CD4-positive, alpha-beta T cell treated with Interferon alpha-2 for 1 hour (primary cell): ENCODE measurements at regions not wholly inside any gene's neighbourhood (a gene's known extent, or its start where the extent isn't known, plus 50 kb on each side); places are given as distances from the start of the nearest gene placed in this dataset.

Experiments used
- DNase-seq, 2 donors: peaks; one replicate each; pipeline ENCODE4 v3.0.0-alpha.2; 2020 to 2022

DNA sequence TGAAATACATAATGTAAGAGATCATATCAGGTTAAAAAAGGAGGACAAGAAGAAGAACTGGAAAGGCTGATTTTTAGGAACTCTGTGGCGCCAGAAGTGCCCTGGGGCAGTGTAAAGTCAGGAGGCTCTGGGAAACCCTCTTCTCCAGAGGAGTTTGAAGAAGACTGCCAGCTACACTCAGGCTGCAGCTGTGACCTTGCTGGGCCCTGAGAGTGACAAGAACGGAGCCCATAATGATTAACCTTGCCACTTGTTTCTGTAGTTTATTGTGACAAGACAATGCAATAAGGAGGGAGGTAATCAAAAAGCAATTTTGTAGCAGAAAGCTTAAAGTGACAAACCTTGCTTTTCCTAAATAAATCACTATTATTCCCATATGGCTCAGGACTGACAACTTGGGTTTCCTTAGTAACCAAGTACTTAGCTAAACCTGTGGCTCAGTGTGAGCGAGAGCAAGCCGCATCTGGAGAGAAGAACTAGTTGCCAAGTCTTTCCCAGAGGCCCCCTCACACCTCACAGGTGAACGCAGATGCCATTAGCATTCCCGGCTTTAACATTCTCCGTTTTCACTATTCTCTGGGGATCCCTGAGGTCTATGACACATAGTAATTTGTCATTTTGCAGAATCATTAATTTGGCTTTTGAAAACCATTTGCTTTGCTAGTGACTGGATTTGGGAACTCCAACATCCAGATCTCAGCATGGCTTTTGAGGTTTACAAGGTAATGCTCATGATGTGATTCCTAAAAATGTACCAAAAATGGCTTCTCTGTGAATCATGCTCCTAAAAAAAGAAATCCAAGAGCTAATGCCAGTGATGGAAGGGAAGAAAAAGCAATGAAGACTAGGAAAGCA lies 115.9 kb downstream of the OMA1 start:
- no peak for DNase-seq

DNA sequence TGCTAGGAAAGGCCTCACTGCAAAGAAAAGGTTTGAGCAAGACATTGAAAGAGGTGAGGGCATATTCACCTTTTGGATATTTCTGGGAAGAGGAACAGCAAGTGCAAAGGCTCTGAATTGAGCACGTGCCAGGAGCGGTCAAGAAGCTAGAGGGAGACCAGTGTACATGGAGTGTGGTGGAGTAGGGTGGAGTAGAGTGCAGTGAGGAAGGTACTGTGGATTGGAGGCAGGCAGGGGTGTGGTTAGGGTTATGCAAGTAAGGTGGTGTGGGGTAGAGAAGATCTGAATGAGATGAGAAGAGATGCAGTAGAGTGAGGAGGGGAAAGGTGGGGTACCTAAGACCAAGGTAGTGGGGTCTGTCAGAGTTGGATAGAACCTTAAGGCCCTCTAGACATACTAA lies 119.6 kb downstream of the OMA1 start:
- no peak for DNase-seq

DNA sequence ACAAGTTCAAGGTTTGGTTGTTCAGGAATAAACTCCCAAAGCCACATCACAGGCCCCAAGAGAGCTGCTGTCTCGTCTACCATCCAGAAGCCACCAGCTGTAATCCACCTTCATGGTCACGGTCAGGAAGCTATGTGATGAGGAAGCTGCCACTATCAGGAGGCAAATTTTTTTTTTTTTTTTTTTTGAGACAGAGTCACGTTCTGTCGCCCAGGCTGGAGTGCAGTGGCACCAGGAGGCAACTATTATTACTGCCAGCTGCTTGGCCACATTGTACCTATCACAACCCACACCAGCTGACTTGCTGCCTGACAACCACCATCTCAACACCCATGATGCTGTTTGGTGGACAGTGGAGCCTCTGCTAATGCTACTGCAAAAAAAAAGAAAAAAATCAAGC lies 124.1 kb downstream of the OMA1 start:
- DNase-seq, result no peak

DNA sequence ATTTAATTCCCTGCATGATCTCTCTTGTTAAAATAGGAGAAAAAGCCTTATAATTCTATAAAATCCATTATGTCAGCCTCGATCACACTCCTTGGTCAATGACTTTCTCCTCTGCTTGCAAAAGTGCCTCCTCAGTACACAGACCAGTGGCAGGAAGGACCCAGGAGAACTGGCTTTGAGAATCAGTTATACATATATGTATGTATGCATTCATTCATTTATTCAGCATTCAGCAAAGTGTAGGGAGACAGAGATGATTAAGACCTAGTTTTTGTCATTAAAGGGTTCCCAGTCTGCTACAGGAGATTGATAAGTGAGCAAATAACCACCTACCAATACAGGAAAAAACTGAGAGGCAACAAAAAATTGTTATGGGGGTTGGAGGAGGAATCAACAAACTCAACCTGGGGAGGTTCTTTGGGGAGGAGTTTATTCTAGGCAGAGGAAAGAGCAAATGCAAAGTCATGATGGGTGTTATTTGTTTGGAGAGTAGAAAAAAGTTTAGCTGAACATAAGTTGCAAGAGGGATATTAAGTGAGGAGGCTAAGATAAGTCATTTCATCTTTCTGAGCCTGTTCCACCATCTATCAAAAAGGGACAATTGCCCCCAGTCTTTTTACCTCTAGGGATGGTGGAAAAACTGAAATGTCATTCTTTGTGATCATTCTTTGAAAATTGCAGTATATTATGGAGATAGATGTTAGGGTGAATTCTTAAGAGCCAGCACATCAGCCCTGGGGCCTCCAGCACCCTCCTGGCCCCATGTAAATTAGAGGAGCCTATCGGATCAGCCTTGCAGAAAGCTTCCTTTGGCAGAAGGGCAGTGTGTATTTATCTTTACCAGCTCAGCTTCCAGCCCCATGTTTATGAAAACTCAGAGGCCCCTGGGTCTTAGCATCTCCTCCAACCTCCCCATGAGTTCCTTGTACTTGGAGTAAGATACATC lies 128.0 kb downstream of the OMA1 start:
- DNase-seq, result no peak

DNA sequence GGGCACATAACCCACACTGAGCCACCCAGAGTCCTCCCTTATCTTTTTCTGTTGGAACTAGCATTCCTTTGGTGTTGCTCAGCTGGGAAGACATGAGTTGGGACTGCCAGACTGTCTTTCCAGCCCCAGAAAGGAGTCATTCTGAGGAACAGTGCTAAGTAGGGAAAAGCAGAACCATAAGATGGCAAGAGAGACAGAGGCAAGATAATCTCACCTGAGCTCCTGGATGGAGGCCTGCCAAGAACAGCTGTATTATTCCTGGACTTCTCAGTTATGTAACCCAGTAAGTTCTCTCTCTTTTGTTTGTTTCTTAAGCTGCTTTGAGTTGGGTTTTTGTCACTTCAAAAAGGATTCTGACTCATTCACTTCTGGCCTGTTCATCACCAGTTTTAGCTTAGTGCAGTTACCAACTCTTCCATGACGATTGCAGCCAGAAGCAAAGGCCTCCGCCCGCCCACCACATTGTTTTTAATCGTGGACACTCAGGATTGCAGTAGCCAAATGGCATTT lies 134.4 kb downstream of the OMA1 start:
- DNase-seq, result no peak

DNA sequence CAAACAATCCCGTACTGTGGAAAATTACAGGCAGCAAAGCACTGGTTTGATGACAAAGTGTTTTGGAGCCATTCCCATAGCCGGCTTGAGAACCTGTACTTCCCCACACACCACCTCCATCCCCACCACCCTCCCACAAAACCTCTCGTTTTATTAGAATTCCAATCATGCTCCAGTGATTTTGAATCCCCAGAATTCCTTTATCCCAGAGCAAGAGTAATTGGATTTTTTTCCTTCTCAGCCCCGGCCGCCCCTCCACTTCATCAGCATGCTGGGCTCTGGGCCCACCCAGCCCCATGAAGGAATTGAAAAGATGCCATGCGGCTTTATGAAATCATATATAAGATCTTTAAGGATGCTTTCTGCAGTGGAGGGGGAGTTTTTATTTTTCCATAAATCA lies 136.6 kb downstream of the OMA1 start:
- DNase-seq, result no peak

DNA sequence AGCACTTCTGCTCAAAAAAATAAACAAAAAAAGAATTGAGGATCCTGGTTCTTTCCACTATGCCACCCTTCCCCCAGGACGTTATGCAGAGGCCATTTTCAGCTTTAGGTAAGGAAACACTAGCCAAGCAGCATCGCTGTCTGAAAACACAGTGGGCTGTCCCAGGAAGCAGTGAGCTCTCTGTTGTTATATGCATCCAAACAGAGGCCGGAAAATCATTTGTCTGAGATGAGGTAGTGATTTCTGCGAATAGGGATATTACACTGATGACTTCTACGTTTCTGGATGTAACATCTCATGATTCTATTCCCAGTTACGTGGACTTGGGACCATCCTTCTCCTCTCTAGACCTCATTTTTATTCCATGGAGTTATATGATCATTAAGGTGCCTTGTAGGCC lies 137.2 kb downstream of the OMA1 start:
- no peak for DNase-seq

DNA sequence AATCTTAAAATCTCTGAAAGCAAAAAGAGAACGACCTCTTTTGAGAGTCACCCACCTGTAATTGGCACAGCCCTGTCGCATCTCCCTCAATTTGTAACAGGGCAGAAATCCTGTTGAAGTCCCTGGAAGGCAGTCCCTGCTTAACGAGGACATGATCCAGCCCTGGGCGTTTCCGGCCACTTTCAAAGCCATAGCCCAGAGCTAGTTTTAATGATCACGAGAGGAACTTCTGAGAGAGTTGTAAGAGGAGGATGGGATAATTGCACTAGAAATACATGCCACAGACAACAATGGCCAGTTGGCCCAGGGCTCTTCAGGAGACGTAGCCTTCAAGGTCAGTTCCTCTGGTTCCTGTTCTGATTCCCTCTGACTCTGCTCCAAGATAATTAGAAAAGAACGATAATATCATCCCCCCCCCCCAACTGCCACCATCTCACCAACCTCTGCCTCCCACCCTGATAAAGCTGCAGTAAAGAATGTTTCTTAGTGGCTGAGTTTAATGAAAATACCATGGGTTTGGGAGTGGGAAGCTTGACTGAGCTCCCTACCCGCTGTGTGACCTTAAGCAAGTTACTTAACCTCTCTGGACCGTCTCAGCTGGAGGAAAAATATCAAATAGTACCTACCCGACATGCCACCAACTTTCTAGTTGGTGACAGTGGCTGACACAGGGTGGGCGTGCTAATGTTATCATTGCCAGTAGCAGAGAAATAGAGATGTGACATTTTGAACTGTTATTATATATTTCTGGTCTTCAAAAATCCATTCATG lies 140.0 kb downstream of the OMA1 start:
- no peak for DNase-seq

DNA sequence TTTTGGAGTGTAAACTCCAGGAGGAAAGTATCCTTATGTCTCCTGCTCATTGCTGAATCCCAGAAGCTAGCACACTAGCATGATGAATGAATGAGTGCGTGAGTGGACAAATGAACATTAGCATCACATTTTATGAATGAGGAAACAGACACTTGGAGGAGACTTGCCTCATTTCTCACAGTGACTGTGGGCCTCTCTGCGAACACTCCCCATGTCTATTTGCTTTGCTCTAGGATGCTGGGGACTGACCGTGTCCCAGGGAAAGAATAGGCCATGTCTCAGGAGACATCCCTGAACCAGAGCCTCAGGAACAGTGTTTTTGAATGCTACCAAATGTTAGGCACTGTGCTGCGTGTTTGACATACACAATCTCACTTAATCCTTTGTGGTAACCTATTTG lies 140.9 kb downstream of the OMA1 start:
- no peak for DNase-seq

DNA sequence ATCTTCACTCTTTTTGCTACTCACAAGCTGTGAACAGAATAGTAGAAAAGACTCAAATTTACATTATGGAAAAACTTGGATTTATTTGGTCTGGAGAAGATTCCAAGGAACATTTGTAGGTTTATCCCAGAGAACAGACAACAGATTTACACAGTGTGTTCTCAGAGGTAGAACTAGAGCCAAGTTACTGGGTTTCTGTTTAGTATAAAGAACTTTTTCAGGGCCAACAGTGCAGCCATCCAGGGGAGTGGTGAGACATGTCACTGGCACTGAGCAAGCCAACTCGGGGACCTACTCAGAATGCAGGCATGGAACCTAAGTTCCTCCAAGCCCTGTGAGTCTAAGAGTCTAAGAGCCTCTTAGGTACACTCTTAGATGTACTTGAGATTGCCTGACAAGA lies 142.6 kb downstream of the OMA1 start:
- no peak for DNase-seq

DNA sequence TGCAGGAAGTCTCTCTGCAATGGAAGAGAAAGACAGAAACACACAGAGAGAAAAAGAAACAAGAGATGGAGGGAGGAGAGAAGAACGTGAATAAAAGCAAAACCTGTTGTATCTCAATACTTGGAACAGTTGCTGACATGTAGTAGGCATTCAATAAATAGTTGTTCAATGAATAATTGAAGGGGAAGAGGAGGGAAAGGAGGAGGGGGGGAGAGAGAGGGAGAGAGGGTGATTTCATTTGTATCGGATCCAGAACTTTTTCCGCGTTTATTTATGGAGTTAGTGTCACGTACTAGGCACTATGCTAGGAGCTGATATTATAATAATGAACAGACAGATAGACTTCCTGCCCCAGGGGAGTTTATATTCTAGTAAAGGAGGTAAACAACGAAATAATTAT lies 144.1 kb downstream of the OMA1 start:
- no peak for DNase-seq

DNA sequence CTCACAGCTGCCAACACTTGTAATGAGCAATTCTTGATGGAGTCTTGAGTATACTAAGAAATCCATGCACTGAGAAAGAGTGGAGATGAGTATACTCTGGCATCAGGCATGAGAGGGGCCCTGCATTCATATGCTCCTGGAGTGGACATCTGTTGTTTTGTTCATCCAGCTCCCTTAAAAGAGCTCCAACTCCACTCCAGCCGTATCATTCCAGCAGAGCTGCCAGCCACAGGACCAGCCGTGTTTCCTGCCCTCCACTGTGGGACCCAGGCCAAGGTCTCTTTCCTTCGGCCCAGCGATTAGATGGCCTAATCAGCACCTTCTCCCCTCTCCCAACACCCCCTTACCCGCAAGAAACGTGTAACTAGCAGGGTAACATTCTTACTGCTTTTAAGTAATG lies 144.5 kb downstream of the OMA1 start:
- no peak for DNase-seq

DNA sequence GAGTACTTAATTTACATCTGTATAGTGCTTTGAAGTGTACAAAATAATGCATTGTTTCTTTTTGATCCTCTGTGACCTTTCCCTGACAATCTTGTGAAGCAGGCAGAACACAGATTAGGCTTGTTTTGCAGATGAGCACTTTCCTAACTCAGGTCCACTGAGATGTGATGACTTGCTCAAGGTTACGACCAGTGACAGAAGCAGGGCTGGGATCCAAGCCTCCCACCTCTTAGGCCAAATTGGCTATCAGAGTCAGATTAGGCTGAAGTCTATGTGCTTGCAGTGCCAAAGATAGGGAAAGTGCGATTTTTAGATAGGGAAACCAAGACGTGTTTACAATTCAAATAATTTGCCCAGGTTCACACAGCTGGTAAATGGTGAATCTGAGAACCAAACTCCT lies 147.3 kb downstream of the OMA1 start:
- no peak for DNase-seq

DNA sequence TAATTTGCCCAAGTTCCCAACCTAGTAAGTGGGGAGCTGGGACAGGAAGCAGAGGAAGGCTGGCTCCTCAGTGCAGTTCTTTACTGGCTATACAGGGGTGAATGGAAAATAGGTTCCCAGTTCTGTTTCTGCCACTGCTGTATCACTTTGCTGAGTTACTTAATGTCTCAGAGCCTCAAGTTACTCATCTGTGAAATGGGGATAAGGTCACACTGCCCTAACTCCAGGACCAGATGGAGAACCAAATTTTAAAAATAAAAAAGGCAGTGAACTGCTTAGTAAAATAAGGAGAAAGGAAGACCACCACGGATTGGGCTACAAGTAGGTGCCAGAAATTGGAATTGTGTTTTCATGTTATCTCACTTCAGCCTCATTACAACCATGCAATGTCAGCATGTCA lies 147.8 kb downstream of the OMA1 start:
- DNase-seq, result no peak

DNA sequence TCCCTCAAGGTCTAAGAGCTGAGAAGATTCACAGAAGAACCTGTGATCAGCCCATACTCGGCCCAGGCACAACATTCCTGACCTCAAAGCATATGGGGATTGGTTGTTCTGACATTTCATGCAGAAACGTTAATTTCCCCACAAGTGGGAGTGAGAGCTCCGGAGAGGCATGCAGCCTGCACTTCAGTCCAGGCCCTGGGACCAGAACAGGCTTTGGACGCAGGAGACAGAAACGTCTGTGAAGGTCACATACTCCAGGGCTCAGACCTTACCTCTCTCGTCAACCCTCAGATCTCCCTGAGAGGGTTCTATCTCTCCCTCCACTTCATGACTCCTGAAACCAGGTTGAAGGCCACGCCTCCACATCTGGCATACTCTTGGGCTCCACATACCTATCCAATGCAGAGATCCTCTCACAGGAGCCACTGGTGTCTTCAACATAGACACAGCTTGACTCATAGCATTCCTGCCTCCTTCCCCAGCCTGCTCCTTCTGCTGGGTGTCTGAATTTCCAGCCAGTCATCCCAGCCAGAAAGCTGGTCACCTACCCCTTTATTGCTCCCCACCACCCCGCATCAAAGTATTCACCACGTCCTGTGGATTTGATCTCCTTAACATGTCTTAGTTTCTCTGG lies 149.2 kb downstream of the OMA1 start:
- DNase-seq, result no peak

DNA sequence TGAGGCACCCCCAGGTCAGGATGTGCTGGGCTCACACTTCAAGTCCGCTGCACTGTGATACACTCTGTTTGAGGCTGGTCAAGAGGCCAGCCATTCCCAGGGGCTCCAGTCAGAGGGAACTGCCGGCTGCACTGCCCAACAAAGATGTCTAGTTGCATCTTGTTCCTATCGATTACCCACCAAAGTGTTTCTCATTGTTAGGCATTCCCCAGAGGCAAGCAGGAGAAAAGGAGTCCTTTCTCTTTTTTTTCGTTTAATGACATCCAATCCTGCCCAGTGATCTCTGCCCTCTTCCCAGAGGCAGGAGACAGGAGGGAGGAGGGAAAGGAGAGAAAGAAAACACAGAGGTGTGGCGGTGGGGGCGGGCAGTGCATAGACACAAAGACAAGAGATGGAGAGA lies 150.4 kb downstream of the OMA1 start:
- DNase-seq, result no peak

DNA sequence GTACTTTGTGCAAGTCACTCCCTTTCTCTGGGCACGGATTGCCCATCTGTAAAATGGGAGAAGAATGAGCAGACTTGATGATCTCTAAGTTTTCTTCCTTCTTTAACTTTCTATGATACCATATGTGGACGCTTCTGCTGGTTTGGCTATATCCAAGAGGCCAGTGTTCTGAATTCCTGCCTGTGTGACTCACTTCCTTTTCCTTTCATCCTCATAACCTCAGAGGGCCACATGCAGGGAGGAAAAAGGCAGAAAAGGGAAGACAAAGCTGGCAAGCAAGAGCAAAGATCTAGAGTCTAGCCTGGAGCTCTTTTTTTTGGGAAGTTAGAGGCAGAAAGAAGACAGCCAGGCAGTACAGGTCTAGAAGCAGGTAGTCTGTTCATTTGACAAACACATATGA lies 151.2 kb downstream of the OMA1 start:
- no peak for DNase-seq

DNA sequence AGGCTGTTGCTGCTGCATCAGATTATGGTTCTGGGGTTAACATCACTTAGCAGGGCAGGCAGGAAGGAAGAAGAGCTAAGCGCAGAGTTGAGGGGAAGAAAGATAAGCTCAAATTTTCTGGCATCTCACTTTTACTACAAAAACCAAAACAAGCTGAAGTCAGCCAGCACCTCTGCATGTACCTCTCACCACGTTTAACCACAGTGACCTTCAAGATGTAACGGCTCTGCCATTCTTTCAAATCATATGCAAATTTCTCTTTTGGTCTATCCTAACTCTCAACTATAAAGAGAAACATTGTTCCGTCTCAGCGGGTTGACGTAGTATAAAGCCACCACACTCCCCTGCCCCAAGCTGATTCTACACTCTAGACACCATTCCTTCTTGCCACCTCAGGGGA lies 154.4 kb downstream of the OMA1 start:
- peak; percentile 2 to 3 for DNase-seq

DNA sequence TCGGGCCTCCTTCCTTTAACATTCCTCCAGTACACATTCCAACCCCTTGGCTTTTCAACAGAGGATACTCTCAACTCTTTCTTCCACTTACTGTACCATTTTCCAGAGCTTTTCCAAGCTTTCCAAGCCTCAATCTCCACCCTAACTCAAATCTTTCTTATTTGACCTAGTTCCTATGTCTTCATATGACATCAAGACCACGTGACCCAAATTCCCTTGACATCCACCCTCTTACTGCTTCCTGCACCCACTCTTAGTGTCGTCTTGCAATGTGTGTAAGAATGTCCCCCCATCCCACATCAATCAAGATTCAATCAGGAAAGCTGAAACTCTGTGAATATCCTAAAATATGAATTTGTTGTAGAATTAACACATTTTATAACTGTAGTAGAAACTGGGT lies 155.0 kb downstream of the OMA1 start:
- DNase-seq, result no peak

DNA sequence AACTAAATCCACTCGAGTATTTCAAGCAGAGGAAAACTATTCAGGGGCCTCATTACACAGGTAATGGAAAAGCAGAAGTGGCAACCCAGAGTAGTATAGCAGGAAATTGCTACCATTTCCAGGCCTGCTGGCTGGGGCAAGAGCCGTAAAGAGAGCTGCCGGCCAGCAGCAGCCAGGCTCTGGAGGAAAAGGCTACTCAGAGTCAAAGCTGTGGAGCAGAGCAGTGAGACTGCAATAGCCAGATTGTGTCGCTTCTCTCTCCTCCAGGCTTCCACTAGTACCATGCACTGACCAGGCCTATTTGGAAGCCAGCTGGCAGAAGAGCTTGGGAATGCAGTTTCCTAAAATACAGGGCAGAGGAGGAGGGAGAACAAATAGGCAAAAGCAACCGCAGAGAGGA lies 155.5 kb downstream of the OMA1 start:
- no peak for DNase-seq

DNA sequence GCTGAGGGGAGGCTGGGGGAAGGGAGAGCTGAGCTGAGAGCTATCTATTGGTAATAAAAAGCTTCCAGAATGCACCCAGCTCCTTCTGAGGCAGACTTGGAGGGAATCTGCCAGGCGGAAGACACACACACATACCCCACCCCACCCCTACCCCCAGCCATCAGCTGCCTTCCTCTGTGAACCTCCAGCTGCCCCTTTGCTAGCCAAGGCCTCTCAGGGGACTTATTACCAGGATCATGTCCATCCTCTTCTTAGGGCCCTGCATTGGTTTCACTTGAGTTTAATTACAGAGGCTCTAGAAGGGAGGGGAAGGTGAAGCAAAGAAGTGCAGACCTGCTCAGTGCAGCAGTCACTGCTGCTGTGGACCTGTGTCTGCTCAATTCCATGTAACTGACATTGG lies 156.4 kb downstream of the OMA1 start:
- DNase-seq, result no peak

DNA sequence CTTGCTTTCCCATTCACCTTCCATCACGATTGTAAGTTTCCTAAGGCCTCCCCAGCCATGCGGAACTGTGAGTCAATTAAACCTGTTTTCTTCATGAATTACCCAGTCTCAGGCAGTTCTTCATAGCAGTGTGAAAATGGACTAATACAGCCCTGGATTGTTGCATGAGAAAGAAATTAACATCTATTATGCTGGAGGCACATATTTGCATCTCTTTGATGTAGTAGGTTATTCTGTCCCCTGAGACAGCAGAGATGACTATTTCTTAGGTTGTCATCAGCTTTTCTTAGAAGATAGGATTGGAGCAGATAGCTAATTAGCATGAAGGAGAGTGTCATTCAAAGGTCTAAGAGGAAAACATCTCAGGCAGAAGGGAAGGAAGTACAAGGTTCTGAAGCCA lies 166.2 kb downstream of the OMA1 start:
- DNase-seq, result no peak

DNA sequence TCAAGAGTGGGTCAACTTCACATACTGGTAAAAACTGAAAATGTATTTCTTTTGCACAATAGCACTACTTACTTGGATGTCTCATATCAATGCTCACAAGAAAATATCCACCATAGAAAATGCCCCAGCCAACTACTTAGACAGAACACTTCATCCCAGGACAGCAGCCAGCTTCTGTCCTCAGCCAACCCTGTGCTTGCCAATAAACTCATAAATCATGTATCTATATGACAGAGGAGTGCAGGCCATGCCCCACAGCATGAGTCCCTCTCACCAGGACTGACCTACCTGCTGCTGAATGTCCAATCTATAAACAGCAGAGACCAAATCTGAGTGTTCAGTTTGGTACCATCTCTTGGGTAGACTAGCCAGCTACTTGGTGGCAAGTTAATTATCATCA lies 179.3 kb downstream of the OMA1 start:
- DNase-seq, result no peak
